ENCODE measurements at regions not wholly inside any gene's neighbourhood (a gene's known extent, or its start where the extent isn't known, plus 50 kb on each side); places are given as distances from the start of the nearest gene placed in this dataset.

DNA sequence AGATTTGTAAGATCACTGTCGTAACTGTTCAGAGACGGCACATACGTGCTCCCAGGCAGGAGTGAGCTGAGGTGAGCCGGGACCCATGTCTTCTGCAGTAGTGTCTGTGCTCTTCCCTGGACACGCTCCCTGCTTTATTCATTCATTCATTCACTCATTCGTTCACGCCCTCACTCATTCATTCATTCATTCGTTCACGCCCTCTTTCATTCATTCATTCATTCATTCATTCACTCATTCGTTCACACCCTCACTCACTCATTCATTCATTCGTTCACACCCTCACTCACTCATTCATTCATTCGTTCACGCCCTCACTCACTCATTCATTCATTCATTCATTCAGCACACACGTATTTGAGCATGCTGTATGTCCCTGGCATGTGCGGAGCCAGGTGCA is 207.0 kb downstream of the GLI2 start:
- no peak for ATAC-seq
- Histone ChIP-seq H3K4me2 (ENCODE audit: low read depth, low read length) (no peak overlapping the region), H3K9ac (ENCODE audit: insufficient read depth, low read depth, low read length) (no peak overlapping the region), H3K79me2 (ENCODE audit: insufficient read depth, low read length) (no peaks in the 10 kb centered on the region), H3K4me3 (replicated peaks in 1 of 3; ENCODE audit: insufficient read depth in 1 of 3, low read depth in 2 of 3, low read length in 3 of 3) (no peak overlapping the region), H3K27ac (ENCODE audit: extremely low read length, insufficient read depth, low read length) (no peak overlapping the region), H3K9me3 (ENCODE audit: low read length) (no peaks in the 10 kb centered on the region), H3K36me3 (replicated peaks in 1 of 2; ENCODE audit: control insufficient read depth in 1 of 2, insufficient read depth in 2 of 2, low read length in 2 of 2) (no peaks in the 10 kb centered on the region), H2AFZ (ENCODE audit: low read length) (no peak overlapping the region), H3K4me1 (ENCODE audit: insufficient read depth, low read length) (peaks cover 49% of the 10 kb centered on the region), H4K20me1 (ENCODE audit: insufficient read depth, low read length) (no peaks in the 10 kb centered on the region; the same call in 1 of the 2 replicates), H3K27me3 (ENCODE audit: control insufficient read depth in 1 of 2, insufficient read depth in 2 of 2, low read length in 2 of 2) (peaks cover 4 to 35% of the 10 kb centered on the region in 2 experiments; a peak in 3 of 5 replicates)
- FAIRE-seq: no peak
- TF ChIP-seq ZNF451 (CRISPR knock-in tag; IDR thresholded peaks at IDR 0.05) (no peak), ZNF24 (IDR thresholded peaks at IDR 0.05) (peak; percentile 90), ZNF660 (CRISPR knock-in tag; IDR thresholded peaks at IDR 0.05; ENCODE audit: borderline replicate concordance, low read depth) (no peak)
- in situ Hi-C loops (cut with HindIII; ENCODE audit: extremely low pct_ligation_motif_present, low pct_unique_long_range_greater_than_20kb): no loop called here
- ChIA-PET POLR2A (no interaction called here), CTCF (ENCODE audit: low intra/inter-chr PET ratio, low total read pairs) (no interaction called here)
- no TSS peak for BruUV-seq (replicated peaks)
- WGBS (ENCODE audit: low lambda C conversion rate): 54% methylated on average over 15 of the region's 15 CpGs
- intact Hi-C loops (cut with micrococcal nuclease; ENCODE audit: unreplicated experiment): no loop called here
- DNase-seq (ENCODE audit: low spot score): no peak

DNA sequence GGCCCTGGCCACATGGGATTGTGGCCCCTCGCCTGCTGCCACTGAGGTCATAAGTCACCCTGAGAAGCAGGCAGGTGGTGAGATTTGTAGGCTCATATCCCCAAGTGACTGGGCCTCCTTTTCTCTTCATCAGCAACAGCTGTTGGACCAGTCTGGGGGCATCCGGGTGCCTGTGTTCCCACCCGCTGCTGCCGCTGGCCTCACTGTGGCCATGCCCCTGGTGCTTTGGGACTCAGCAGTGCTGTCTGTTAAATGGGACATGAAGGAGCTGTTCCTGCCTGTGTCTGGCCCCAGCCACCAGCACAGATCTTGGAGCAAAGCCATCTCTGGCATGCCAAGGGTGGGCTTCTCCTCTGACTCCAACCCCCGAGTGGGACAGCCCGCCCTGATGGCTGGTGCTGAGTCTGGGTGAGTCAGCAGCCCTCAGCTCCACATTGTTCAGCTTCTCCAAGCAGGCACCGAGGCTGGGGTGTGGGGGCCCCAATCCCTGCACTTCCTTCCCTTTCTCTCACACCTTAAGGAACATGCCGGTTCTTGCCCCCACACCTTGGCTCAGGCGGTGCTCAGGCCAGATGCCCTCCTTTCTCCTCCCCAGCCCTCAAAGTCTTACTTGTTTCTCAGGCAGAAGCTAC is 207.9 kb downstream of the GLI2 start:
- H3K4me2 ChIP-seq (ENCODE audit: low read depth, low read length): no peak overlapping the region
- H3K36me3 ChIP-seq (replicated peaks in 1 of 2; ENCODE audit: control insufficient read depth in 1 of 2, insufficient read depth in 2 of 2, low read length in 2 of 2): no peaks in the 10 kb centered on the region
- intact Hi-C loops (cut with micrococcal nuclease; ENCODE audit: unreplicated experiment): no loop called here
- peaks cover 41% of the 10 kb centered on the region for H3K4me1 ChIP-seq (ENCODE audit: insufficient read depth, low read length)
- TF ChIP-seq CBX5 (CRISPR knock-in tag; IDR thresholded peaks at IDR 0.05; ENCODE audit: borderline replicate concordance) (no peak), AGO2 (optimal IDR thresholded peaks at IDR 0.05; ENCODE audit: low read depth, low read length) (no peak), ZNF629 (CRISPR knock-in tag; conservative IDR thresholded peaks at IDR 0.05) (0 out of 2 replicates have a peak, but pooled peaks have one; percentile 10)
- ATAC-seq (no peak), DNase-seq (ENCODE audit: low spot score) (no peak), FAIRE-seq (no peak)
- H3K9ac ChIP-seq (ENCODE audit: insufficient read depth, low read depth, low read length): no peak overlapping the region
- no peak overlapping the region for H3K27ac ChIP-seq (ENCODE audit: extremely low read length, insufficient read depth, low read length)
- no TSS peak for BruUV-seq (replicated peaks)
- H3K4me3 ChIP-seq (replicated peaks in 1 of 3; ENCODE audit: insufficient read depth in 1 of 3, low read depth in 2 of 3, low read length in 3 of 3): no peak overlapping the region
- no peaks in the 10 kb centered on the region for H3K9me3 ChIP-seq (ENCODE audit: low read length)
- H4K20me1 ChIP-seq (ENCODE audit: insufficient read depth, low read length): no peaks in the 10 kb centered on the region; the same call in 1 of the 2 replicates
- in situ Hi-C loops (cut with HindIII; ENCODE audit: extremely low pct_ligation_motif_present, low pct_unique_long_range_greater_than_20kb): no loop called here
- POLR2A ChIA-PET: no interaction called here
- H3K27me3 ChIP-seq (ENCODE audit: control insufficient read depth in 1 of 2, insufficient read depth in 2 of 2, low read length in 2 of 2): peaks cover 4 to 36% of the 10 kb centered on the region in 2 experiments; a peak in 3 of 5 replicates
- no peak overlapping the region for H2AFZ ChIP-seq (ENCODE audit: low read length)
- WGBS (ENCODE audit: low lambda C conversion rate): 50% methylated on average over 6 of the region's 9 CpGs
- CTCF ChIA-PET (ENCODE audit: low intra/inter-chr PET ratio, low total read pairs): no interaction called here
- no peaks in the 10 kb centered on the region for H3K79me2 ChIP-seq (ENCODE audit: insufficient read depth, low read length)

Data from HepG2 (cell line).